Panc1 (cell line): ENCODE measurements at regions not wholly inside any gene's neighbourhood (a gene's known extent, or its start where the extent isn't known, plus 50 kb on each side); places are given as distances from the start of the nearest gene placed in this dataset.

Experiments
- ATAC-seq: fragments of 200-7000 bp; cut with Tn5 transposase; 2 replicates; pipeline ENCODE4 v1.9.1; 2020; ENCODE audit warnings: mild to moderate bottlenecking, moderate library complexity
- BruUV-seq: library from RNA; stranded (reverse); fragments of 400-500 nt; replicated peaks from 2 replicates; lab custom pipeline; 2021; lab: Mats Ljungman, UMichigan
- CTCF ChIA-PET: fragments of 300-600 bp; sonication (Branson Sonifier 250); formaldehyde crosslinking; loops from one replicate; lab custom pipeline; 2022; ENCODE audit warnings: antibody characterized with exemption; lab: Charles Lee
- POLR2A ChIA-PET: fragments of 300-600 bp; sonication (Branson Sonifier 250); formaldehyde crosslinking; loops from one replicate; lab custom pipeline; 2022; ENCODE audit warnings: antibody characterized with exemption; lab: Charles Lee
- DNase-seq: peaks from one replicate; pipeline ENCODE4 v3.0.0-alpha.2; 2010; ENCODE audit warnings: low read depth, low spot score
- H3K27ac ChIP-seq: 2 replicates; pipeline ENCODE4 v1.5.1; 2011; ENCODE audit warnings: mild to moderate bottlenecking, low read length, inconsistent platforms
- H3K27me3 ChIP-seq: fragments of 200-500 bp; sonication (Bioruptor generic); 2 replicates; pipeline ENCODE4 v1.6.0; 2014; ENCODE audit warnings: low read length, inconsistent platforms; ENCODE audit not compliant: control insufficient read depth, insufficient read depth
- H3K36me3 ChIP-seq: fragments of 200-500 bp; sonication (Bioruptor generic); 2 replicates; pipeline ENCODE4 v1.5.1; 2014; ENCODE audit warnings: inconsistent platforms, mild to moderate bottlenecking, low read length, moderate library complexity; ENCODE audit not compliant: control insufficient read depth, insufficient read depth
- H3K4me1 ChIP-seq: 2 replicates; pipeline ENCODE4 v1.5.1; 2011; ENCODE audit warnings: inconsistent platforms, mild to moderate bottlenecking, low read length, moderate library complexity; ENCODE audit not compliant: control insufficient read depth, insufficient read depth
- H3K4me3 ChIP-seq, 2 experiments: 2 replicates each; pipeline ENCODE4 v1.5.1; 2011 to 2012; ENCODE audit warnings: low read depth in 2 of 2, low read length in 2 of 2, mild to moderate bottlenecking in 2 of 2, inconsistent platforms in 1 of 2, moderate library complexity in 1 of 2
- H3K9me3 ChIP-seq: fragments of 200-500 bp; sonication (Bioruptor generic); 2 replicates; pipeline ENCODE4 v1.5.1; 2014; ENCODE audit warnings: low read depth, mild to moderate bottlenecking, inconsistent platforms, low read length, moderate library complexity; ENCODE audit not compliant: control insufficient read depth, insufficient read depth
- CTCF ChIP-seq: fragments of 450-650 bp; IDR thresholded peaks from 2 replicates; pipeline ENCODE4 v1.5.1; 2017; ENCODE audit warnings: mild to moderate bottlenecking
- POLR2AphosphoS5 ChIP-seq: IDR thresholded peaks from 2 replicates; pipeline ENCODE4 v1.6.1; 2012; ENCODE audit warnings: mild to moderate bottlenecking, low read depth, low read length, moderate library complexity
- REST ChIP-seq, 2 experiments: IDR thresholded peaks; 2 replicates each; pipeline ENCODE4 v1.6.1; 2011 to 2012; ENCODE audit warnings: low read depth in 2 of 2, control low read depth in 1 of 2, low read length in 1 of 2, mild to moderate bottlenecking in 1 of 2, moderate library complexity in 1 of 2; ENCODE audit not compliant: insufficient read depth in 1 of 2
- SIN3A ChIP-seq: IDR thresholded peaks from 2 replicates; pipeline ENCODE4 v1.6.1; 2012; ENCODE audit warnings: low read depth, mild to moderate bottlenecking, low read length, moderate library complexity, borderline replicate concordance; ENCODE audit not compliant: insufficient read depth
- TCF7L2 ChIP-seq: IDR thresholded peaks from 2 replicates; pipeline ENCODE4 v1.6.1; 2011; ENCODE audit warnings: mild to moderate bottlenecking, low read depth, low read length, inconsistent platforms
- in situ Hi-C: cut with HindIII; loops from 2 replicates; pipeline ENCODE4 v1.10.0; 2016; ENCODE audit warnings: low sequenced_read_pairs, low pct_unique_long_range_greater_than_20kb
- intact Hi-C: fragments of 100-400 bp; cut with micrococcal nuclease; formaldehyde crosslinking; loops from one replicate; pipeline ENCODE4 v1.10.0; 2022; ENCODE audit not compliant: unreplicated experiment

GRCh38 chr5:165837286-165837685 lies 2331.9 kb downstream of the MAT2B start:
- no peak for DNase-seq
- H3K4me1 ChIP-seq = no peaks in the 10 kb centered on the region
- no peaks in the 10 kb centered on the region for H3K9me3 ChIP-seq
- ChIA-PET POLR2A (no interaction called here), CTCF (no interaction called here)
- no peak overlapping the region for H3K4me3 ChIP-seq
- in situ Hi-C loops (no loop called here), intact Hi-C loops (no loop called here)
- H3K27me3 ChIP-seq = no peaks in the 10 kb centered on the region
- TF ChIP-seq POLR2AphosphoS5 = no peak
- TF ChIP-seq TCF7L2 = no peak
- no peak for TF ChIP-seq CTCF
- TF ChIP-seq SIN3A = no peak
- TF ChIP-seq REST (IDR thresholded peaks at IDR 0.05; ENCODE audit: insufficient read depth in 1 of 2, low read depth in 2 of 2, low read length in 1 of 2) = no peak
- BruUV-seq = no TSS peak
- no peak for ATAC-seq
- H3K36me3 ChIP-seq = no peaks in the 10 kb centered on the region
- H3K27ac ChIP-seq = no peak overlapping the region

GRCh38 chr5:165844571-165844970 lies 2339.2 kb downstream of the MAT2B start:
- TF ChIP-seq POLR2AphosphoS5 (no peak), SIN3A (no peak), TCF7L2 (no peak), REST (IDR thresholded peaks at IDR 0.05; ENCODE audit: insufficient read depth in 1 of 2, low read depth in 2 of 2, low read length in 1 of 2) (no peak), CTCF (no peak)
- no peak for DNase-seq
- ChIA-PET CTCF (no interaction called here), POLR2A (no interaction called here)
- H3K9me3 ChIP-seq = no peaks in the 10 kb centered on the region
- intact Hi-C loops = no loop called here
- no peaks in the 10 kb centered on the region for H3K4me1 ChIP-seq
- H3K27ac ChIP-seq = no peak overlapping the region
- H3K36me3 ChIP-seq = no peaks in the 10 kb centered on the region
- H3K4me3 ChIP-seq = no peak overlapping the region
- ATAC-seq = no peak
- no peaks in the 10 kb centered on the region for H3K27me3 ChIP-seq
- in situ Hi-C loops = no loop called here
- BruUV-seq = no TSS peak
